Testis (tissue), 2 donors: ENCODE measurements at regions not wholly inside any gene's neighbourhood (a gene's known extent, or its start where the extent isn't known, plus 50 kb on each side); places are given as distances from the start of the nearest gene placed in this dataset.

Source experiments
- CTCF ChIP-seq, 3 experiments: fragments of 450-650 bp in 2 of 3; fragments of 200-600 bp in 1 of 3; sonication (generic) in 1 of 3; IDR thresholded peaks; one replicate each; pipeline ENCODE4 v1.5.1; 2016 to 2019; ENCODE audit warnings: antibody characterized with exemption in 3 of 3, mild to moderate bottlenecking in 2 of 3, moderate library complexity in 1 of 3
- POLR2A ChIP-seq: fragments of 450-650 bp; IDR thresholded peaks from one replicate; pipeline ENCODE4 v1.6.1; 2017; ENCODE audit warnings: antibody characterized with exemption, mild to moderate bottlenecking, moderate library complexity

GRCh38 chr3:159789742-159790635, 198.6 kb upstream of the IL12A start:
- TF ChIP-seq CTCF (IDR thresholded peaks at IDR 0.05) (no peak), POLR2A (no peak)
